Retinal pigment epithelial cell (primary cell): ENCODE measurements at regions not wholly inside any gene's neighbourhood (a gene's known extent, or its start where the extent isn't known, plus 50 kb on each side); places are given as distances from the start of the nearest gene placed in this dataset.
"Not testable (repeated sequence)": the region's sequence is repeated elsewhere in the genome, so short reads cannot be mapped to it uniquely, and the experiment has no call there.

ENCODE experiments used
- DNase-seq: peaks from one replicate; pipeline ENCODE4 v3.0.0-alpha.2; 2010; ENCODE audit warnings: low read depth
- H3K4me3 ChIP-seq: 2 replicates; pipeline ENCODE4 v1.5.1; 2011; ENCODE audit warnings: mild to moderate bottlenecking, low read length, control low read depth, moderate library complexity
- CTCF ChIP-seq: conservative IDR thresholded peaks from 2 replicates; pipeline ENCODE4 v1.5.1; 2011; ENCODE audit warnings: low read depth, low read length, control low read depth, inconsistent platforms

- TF ChIP-seq CTCF: no peak
- no peak for DNase-seq
- no peak overlapping the region for H3K4me3 ChIP-seq
These were observed 181.3 kb upstream of the HAAO start for GRCh38 chr2:42973726-42974125.

GRCh38 chr2:42972933-42973516 is 180.6 kb upstream of the HAAO start:
- H3K4me3 ChIP-seq, DNase-seq: not testable (repeated sequence)

- DNase-seq: no peak
- TF ChIP-seq CTCF: no peak
- H3K4me3 ChIP-seq: no peak overlapping the region
These were observed 179.8 kb upstream of the HAAO start for GRCh38 chr2:42971947-42972736.

- no peak for DNase-seq
- no peak for TF ChIP-seq CTCF
- H3K4me3 ChIP-seq: no peak overlapping the region
These were observed 179.0 kb upstream of the HAAO start for GRCh38 chr2:42971381-42971780.

- DNase-seq: no peak
- no peak for TF ChIP-seq CTCF
- H3K4me3 ChIP-seq: no peak overlapping the region
These were observed 177.8 kb upstream of the HAAO start for GRCh38 chr2:42970151-42970550.

GRCh38 chr2:42969231-42970150 is 177.1 kb upstream of the HAAO start:
- no peak overlapping the region for H3K4me3 ChIP-seq
- TF ChIP-seq CTCF: no peak
- no peak for DNase-seq

GRCh38 chr2:42967959-42968674 is 175.7 kb upstream of the HAAO start:
- no peak for TF ChIP-seq CTCF
- H3K4me3 ChIP-seq: no peak overlapping the region
- no peak for DNase-seq
